AG09319 (cell line): ENCODE measurements at regions not wholly inside any gene's neighbourhood (a gene's known extent, or its start where the extent isn't known, plus 50 kb on each side); places are given as distances from the start of the nearest gene placed in this dataset.

Source experiments
- DNase-seq: peaks from one replicate; pipeline ENCODE4 v3.0.0-alpha.2; 2010; ENCODE audit warnings: low read depth; ENCODE audit errors: extremely low read depth
- TF ChIP-seq, protein P1 (sequence below): IDR thresholded peaks from 2 replicates; pipeline ENCODE4 v1.5.1; 2011; ENCODE audit warnings: low read depth, mild to moderate bottlenecking, inconsistent platforms, low read length, moderate library complexity

DNA sequence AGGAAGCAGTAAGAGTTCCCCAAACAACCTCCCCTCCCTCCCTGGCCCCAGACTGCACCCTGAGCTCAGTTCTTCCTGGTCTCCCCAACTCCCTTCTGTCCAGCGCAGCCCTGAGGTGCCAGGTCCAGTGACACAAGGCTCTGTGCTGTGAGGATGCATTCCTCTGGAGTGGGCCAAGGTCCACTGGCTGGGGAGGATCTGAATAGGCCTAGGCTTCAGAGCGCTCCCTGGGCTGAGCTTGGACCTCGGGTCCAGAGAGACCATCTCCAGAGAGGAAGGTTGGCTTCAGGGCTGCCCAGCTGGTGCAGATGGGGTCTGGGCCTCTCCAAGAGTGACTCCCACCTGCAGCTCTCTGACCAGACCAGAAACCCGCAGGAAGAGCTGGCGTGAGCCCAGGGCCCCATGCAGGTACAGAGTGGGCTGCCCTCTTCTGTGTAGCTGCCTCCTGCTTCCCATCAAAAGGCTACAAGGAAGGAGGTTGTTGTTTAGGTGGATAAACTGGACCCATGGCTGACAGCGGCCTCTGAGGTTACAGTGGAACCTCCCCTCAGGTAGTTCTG is 52.3 kb upstream of the MLN start:
- TF ChIP-seq, protein P1, sequence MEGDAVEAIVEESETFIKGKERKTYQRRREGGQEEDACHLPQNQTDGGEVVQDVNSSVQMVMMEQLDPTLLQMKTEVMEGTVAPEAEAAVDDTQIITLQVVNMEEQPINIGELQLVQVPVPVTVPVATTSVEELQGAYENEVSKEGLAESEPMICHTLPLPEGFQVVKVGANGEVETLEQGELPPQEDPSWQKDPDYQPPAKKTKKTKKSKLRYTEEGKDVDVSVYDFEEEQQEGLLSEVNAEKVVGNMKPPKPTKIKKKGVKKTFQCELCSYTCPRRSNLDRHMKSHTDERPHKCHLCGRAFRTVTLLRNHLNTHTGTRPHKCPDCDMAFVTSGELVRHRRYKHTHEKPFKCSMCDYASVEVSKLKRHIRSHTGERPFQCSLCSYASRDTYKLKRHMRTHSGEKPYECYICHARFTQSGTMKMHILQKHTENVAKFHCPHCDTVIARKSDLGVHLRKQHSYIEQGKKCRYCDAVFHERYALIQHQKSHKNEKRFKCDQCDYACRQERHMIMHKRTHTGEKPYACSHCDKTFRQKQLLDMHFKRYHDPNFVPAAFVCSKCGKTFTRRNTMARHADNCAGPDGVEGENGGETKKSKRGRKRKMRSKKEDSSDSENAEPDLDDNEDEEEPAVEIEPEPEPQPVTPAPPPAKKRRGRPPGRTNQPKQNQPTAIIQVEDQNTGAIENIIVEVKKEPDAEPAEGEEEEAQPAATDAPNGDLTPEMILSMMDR = no peak

DNA sequence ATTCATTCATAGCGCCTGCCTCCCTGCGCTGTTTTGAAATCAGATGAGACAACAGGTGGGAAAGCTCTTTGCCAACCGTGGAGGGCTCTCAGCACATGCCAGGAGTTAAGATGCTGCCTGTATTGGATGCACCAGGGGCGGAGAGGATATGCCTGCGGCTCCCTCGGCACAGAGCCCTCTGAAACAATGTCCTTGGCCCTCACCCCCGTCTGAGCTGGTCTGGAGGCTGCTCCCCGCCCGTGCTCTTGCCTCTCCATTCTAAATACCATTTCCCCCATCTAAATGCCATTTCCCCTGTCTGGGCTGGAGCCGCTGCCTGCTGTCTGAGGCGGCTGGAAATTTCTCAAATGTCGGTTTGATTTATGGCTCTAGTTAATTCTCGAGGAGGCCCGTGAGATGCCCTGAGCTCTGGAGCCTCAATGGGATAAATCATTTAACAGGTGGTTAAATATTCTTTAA is 50.8 kb upstream of the MLN start:
- TF ChIP-seq, protein P1 = no peak
- no peak for DNase-seq

More for the DNA sequence above, 52.3 kb upstream of the MLN start:
- DNase-seq = no peak

DNA sequence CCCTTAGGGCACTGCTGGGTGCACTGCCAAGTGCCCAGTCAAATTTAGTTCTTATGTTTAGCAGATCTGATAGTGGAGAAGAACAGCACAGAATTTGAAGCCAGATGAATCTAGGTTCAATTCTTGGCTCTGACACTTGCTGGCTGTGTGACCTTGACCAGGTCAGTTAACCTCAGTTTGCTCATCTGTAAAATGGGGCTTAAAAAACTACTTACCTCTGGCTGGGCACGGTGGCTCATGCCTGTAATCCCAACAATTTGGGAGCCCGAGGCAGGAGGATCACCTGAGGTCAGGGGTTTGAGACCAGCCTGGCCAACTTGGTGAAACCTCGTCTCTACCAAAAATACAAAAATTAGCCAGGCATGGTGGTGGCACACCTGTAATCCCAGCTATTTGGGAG is 49.9 kb upstream of the MLN start:
- no peak for DNase-seq
- TF ChIP-seq, protein P1 = no peak
